ENCODE measurements at regions not wholly inside any gene's neighbourhood (a gene's known extent, or its start where the extent isn't known, plus 50 kb on each side); places are given as distances from the start of the nearest gene placed in this dataset.
"Not testable (repeated sequence)": the region's sequence is repeated elsewhere in the genome, so short reads cannot be mapped to it uniquely, and the experiment has no call there.

DNA sequence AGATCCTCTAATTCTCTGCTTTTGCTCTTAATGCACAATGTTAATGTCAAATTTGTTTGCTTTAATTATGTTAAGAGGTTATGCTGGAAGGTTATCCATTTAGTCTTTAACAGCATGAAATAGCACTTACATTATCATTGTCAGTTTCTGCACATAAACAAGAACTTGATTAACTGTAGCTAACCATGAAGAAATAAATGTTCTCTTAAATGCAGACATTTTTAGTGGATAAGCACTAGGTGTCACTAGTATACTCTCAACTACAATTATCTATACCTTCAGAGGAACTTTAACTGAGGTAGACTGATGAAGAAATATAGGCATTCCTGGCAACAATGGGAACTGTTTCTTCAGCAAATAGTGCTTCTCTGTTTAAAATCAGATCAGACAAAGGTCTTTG, 178.8 kb upstream of the CHST9 start:
- DNase-seq, result no peak

DNA sequence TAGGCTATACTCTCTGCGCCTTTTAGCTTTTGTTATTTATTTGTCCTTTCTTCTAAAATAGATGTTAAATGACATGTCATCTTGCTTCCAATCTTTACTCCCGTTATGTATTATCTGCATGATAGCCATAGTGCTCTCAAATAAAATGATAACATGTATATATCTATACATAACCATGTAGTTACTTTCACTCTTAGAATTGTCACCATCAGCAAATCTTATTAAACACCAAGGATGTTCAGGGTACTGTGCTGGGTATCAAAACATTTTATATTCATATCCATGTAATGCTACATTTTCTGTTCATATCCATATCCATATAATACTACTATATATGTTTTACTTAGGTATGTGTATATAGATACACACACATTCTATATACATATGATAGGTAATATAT, 176.4 kb upstream of the CHST9 start:
- DNase-seq, result no peak

DNA sequence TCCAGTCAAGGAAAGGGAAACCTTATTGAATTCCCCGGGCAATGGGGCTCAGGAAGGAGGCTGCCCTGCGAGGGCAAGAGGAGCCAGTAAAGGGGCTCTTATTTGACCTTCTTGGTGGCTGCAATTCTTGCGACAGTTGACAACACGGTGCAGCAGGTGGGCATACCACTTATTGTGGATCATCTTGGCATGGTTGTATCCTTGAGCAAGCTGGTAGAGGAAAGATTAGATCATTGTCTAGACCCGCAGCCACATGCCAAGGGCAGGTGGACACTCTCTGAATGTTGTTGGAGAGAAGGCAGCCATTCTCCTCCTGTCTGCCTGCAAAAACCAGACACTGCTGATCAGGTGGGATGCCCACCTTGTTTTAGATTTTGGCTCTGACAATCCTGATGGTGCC, 170.2 kb upstream of the CHST9 start:
- DNase-seq, result no peak

DNA sequence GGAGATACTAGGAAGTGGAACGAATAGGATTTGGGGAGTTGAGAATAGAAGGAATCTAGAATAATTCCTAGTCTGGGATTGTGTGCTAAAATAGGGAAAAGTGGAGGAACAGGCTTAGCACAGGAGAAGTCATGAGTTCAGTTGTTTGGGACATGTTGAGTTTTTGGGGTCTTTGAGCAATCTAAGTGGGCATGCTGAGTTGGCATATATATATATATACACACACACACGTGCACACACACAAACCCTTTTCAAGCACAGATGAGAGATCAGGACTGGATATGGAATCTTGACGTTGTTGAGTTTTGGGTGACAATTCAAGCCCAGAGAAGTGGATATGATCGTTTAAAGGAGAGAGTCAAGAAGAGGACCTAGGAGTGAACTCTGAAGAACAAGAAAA, 168.2 kb upstream of the CHST9 start:
- no peak for DNase-seq

DNA sequence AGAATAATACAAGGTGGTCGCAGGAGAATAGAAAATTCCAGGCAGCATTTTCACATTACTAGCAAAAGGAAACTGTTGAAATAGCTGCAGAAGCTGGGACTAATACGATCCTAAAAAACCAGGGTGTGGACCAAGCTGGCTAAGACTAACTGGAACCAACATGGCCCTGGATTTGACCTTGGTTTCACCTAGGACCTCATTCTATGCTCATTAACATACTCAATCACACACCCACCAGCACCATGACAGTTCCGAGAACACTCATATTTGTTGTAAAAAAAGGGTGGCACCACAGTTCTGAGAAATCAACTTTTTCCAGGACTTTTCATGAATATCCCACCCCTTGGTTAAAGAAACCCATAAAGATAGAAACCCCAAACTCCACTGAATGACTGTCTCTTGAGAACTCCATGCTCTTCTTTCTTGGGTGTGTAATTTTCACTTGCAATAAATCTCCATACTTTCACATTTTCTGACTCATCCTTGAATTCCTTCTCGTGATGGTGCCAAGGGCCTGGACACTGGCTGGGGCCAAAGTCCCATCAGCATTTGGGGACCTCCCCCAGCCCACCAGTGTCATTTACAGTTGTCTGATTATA, 164.3 kb upstream of the CHST9 start:
- DNase-seq, result no peak

DNA sequence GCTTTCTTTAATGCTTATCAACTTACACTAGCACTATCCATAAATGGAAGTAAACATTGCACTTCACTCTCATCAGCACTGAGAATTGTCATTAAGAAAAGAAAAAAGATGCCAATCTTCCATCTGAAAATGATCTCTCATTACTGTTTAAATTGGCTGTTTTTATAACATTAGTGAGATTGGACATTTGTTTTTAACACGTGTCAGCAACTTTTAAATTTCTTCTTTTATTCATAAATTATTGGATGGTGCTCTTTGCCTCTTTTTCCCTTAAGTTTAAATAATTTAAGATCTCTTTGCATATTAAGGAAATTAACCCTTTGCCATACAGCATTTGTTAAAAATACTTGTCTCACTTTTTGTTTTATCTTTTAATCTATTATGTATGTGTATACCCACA, 146.5 kb upstream of the CHST9 start:
- DNase-seq, result no peak

DNA sequence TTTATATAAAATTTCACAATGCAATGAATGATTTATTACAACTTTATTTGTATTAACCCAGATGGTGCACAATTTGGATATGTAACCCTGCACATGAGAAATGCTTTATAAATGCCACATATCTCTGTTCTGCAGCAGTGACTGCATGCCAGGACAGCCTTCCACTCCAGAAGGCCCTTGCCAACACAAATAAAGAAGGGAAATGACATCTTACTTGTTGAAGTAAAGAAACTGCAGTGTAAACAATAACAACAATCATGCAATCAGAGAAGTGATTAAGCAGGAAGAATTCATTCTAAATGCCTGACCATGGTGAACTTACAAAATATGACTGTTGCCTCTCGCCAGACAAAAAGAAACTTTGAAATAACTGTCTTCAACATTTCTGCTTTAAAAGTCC, 129.9 kb upstream of the CHST9 start:
- no peak for DNase-seq

DNA sequence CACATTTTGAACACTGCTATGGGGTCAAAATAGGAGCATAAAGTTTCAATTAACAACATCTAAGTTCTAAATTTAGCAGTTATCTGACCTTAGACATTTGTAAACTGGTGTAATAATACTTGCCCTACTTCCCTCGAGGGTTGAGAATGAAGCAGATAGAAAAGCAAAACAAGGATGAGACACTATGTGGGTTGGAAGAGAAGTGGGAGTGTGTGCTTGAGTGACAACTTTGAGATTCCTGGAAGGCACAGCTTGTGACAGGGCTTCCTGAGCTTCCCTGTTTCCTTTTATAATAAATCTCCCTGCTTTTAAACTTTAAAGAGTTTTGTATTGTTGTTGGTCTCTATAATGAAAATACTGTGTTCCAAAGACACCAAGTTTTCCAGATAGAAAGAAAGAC, 128.6 kb upstream of the CHST9 start:
- DNase-seq, result no peak

DNA sequence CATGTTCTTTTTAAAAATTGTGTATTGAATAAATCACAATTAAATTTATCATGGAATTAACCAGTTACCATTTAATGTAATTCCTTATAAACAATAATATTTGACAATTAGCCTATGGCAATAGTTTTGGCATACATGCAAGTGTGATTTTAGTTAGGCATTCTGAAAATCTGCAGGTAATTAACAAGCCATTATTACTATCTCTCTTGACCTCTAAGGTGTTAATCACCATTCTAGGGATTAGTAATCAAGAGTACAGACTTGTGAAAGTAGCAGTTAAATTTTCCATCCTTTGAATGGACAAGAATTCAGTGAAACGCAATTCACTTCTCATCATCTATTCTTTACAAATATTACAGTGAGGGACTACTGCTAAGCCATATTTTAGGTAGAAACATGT, 127.7 kb upstream of the CHST9 start:
- DNase-seq, result no peak

DNA sequence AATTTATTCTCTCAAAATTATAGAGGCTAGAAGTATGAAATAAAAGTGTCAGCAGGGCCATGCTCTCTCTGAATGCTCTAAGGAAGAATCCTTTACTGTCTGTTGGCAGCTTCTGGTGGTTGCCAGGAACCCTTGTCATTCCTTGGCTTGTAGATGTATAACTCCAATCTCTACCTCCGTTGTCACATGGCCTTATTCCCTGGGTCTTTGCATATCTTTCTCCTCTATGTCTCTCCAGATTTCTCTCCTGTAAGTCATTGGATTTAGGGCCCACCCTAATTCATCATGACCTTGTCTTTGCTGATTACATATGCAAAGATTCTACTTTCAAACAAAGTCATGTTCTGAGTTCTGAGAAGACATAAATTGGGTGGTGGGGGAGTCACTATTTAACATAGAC, 127.0 kb upstream of the CHST9 start:
- no peak for DNase-seq

DNA sequence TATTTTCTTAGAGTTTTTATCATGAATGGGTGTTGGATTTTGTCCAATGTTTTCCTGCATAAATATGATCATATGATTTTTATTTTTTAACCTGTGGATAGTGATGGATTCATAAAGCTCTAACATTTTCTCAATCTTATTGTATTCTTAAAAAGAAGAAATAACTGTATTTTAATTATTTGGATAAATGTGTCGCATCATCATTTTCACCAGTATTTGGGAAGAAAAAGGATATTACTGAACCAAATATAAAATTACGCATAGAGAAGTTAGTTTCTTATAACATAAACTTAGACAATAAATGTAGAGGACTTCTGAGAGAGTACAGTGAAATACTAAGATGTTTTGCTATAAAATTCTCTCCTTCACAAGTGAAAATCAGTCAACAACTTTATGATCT, 126.0 kb upstream of the CHST9 start:
- no peak for DNase-seq

DNA sequence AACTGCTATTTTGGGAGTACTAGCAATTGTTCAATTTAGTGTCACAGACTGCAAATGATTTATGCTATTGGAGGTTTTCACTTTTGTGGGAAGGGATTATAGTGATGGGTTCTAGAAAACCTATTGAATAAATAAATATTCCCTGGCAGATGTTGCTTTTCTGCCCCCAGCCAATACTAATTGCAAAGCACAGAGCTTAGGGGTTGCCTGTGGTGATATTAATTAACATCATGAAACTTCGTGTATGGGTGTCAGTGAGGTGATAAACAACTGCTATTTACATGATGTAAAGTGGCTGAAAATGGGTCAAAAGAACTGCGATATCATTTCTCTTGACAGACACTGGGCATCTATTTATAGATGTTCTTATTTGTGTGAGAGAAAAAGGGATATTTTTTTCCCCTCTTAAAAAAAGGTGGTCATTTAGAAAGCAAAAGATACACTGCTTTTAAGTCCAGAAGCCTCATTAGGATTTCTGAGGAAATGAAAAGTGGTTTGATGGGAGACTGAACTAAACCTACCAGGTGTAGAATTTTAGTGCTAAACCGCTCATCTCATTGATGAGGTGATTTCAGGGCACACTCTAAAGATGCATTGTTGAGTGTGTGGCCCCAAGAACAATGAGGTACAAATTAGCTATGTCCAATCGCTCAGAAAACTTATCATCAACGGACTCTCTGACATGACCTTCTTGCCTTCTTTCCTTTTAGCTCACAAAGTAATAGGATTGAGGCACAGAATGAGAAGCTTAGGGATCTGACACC, 116.7 kb upstream of the CHST9 start:
- no peak for DNase-seq

DNA sequence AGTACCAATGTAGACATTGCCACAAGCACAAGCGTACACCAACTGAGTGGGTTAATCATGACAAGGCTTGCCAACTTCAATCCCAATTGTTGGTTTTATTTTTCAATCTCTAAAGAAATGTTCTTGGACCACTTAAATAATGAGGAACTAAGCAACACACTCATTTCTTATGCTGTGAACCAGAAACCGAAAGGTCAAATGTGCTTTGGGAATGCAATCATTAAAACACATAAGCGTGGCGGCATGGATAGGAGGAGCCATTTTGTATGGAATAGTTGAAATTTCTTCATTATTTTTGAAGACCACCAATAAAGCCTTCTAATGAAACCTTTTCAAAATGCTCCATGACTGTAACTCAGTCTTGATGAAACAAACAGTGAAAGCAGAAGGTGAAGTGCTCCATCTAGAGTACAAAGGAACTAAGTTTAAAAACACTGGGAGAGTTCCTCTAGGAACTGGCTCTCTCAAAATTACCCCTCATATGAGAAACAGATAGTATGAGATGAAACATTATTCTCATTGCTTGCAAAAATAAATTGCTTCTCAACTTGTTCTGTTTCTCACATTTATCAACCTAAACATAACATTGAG, 113.2 kb upstream of the CHST9 start:
- no peak for DNase-seq

DNA sequence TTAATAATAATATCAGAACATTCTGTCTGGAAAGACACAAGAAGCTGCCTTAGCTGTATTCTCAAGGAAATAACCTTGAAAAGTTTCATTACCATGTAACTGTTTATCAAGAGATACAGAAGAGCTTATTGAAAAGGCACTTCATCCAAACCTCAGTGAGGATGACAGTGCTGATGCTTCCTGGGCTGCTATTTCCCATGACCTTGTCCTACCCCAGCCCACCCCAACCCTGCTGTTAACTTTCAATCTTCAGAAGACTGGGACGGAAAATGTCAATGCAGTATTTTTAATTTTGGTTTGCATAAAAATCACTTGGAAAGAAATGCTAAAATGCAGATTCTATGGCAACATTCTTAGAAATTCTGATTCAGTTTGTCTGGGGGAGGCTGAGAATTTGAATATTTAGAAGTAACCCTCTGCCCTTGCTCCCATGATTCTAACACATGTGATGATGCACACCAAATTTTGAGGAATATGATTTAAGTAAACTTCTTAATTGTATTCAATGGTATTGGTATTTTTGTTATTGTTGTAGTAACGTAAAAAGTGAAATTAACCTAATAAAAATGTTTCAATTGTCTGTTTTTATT, 101.0 kb upstream of the CHST9 start:
- DNase-seq, result not testable (repeated sequence)

DNA sequence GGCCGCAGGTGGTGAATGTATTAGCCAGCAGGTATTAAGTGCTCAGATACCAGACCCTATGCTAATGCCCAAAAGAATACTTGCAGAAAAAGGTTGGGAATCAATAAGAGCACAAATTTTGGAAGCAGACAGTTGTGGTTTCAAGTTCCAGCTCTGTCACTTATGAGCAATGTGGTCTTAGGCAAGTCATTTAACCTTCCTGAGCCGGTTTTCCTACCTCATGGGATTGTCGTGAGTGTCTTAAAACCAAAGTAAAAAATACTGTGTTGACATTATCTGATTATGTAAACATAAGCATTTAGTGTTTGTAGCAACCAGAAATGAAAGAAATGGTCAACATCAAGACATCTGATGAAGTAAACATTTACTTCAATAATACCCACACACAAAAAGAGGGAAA, 93.0 kb upstream of the CHST9 start:
- DNase-seq, result no peak

DNA sequence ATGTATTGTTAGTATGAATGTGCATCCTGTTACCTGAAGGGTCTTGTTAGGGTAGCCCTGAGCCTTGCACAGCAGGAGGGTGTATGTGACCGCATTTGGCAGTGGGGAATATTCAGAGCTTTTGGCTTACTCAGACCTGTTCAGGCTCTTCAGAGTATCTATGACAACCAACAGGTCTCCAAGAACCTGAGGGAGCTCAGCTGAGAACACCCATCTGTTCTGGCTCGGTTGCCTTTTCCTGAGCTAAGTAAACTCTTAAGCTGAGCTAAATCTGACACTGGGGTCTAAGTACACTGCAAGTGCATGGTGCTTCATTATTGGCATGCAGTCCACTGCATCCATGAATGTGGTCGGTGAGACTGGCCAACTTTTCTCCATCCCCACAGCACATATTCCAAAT, 92.4 kb upstream of the CHST9 start:
- DNase-seq, result no peak

DNA sequence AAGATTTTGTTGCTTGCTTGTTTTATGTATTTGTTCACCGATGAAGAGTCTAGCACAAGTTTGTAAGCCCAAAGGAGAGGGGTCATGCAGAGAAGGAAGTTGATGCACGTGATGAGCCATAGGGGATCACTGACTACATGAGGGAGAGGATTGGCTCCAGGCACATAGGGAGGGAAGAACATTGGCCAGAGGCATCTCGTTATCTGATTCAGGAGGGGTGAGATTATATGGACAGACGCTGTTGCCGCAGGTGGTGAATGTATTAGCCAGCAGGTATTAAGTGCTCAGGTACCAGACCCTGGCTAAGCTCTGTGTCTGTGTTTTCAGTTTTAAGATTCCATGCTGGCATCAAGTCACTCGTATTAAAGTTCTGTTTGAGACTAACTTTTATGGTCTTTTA, 91.8 kb upstream of the CHST9 start:
- DNase-seq, result no peak

DNA sequence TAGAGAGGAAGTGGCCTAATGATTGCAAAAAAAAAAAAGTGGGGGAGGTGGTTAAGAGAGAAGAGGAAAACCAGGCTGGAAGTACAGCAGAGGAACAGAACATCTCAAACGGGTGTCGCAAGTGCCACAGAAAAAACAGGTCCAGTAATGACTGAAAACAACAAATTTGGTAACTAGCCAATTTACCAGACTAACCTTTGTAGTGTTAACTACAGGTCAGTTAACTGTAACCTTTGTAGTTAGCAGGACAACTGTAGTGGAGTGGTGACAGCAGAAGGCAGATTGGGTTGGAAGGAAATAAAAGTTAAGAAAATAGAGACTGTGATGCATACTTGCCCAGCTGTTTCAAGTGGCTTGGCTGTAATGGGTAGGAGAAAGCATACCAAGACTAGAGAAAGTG, 91.4 kb upstream of the CHST9 start:
- no peak for DNase-seq

DNA sequence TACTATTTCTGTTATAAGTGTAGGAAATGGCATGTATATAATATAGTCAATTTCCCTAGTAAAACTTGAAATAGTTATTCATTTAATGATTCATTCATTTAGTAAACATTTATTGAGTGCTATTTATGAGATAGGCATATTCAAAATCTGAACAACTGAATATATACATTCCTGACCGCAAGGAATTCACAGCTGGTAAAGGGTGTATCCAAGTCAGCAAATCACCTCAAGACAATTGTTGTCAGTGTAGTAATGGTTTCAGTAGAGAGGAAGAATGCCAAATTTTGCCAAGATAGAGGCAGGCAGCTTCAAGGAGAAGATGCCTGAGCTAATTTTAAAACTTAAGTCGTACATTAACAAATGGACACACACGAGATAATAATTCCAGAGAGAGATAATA, 89.8 kb upstream of the CHST9 start:
- DNase-seq, result no peak

DNA sequence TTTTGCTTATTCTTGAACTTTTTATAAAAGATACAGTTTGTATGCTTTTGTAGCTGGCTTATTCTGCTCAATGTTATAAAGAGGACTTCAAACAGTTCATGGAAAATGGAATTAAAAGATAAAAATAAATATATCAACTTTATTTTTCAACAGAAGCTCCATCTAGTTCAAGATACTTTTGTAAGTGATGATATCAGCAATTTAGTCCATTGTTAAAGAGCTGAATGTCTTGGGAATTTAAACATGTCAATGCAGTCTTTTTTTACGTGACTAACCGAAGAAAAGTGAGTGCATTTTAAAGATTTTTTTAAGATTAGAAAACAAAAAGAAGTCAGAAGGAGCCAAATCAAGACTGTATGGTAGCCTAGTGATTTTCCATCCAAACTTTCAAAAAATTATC, 85.4 kb upstream of the CHST9 start:
- DNase-seq, result no peak

DNA sequence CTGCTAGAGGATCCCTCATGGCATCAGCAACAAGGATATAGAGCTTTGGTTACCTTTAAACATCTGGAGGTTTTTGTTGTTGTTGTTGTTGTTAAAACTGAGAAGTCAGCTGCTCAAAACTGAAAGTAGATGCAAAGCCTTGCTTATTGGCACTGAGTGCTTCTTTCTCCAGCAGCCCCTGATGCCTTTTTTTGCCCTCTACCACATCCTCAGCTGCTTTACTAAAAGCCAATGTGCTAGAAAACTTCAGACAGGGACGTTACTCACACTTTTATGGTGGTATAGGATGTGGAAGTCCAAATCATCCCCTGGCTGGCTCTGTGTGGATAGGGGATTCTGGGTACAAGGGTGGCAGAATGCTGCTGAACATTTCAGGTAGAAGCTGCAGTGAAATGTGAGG, 78.3 kb upstream of the CHST9 start:
- DNase-seq, result no peak

DNA sequence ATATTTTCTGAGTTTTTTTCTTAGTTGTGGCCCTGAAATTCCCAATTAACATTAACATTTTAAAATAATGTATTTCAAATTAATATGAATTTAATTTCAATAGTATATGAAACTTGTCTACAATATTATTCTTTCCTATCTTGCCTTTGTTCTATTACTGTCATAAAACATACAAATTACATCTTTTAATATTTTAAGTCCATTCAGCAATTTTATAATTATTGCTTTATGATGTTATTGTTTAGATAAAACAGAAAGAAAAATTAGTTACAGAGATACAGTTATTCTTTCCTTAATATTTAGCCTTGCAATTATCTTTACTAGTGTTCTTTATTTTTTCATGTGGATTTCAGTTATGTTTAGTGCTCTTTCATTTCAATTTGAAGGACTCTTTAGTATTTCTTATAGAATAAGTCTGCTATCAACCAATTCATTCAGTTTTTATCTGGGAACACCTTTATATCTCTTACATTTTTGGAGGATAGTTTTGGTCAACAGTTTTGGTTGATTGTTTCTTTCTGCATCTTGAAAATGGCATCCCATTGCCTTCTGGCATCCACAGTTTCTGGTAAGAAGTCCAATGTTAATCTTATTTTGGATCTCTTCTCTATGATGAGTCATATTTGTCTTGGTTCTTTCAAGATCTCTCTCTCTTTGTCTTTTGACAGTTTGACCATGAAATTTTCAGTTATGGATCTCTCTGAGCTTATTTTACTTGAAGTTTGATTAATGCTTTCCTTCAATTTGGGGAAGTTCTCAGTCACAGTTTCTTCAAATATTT, 76.9 kb upstream of the CHST9 start:
- no peak for DNase-seq

DNA sequence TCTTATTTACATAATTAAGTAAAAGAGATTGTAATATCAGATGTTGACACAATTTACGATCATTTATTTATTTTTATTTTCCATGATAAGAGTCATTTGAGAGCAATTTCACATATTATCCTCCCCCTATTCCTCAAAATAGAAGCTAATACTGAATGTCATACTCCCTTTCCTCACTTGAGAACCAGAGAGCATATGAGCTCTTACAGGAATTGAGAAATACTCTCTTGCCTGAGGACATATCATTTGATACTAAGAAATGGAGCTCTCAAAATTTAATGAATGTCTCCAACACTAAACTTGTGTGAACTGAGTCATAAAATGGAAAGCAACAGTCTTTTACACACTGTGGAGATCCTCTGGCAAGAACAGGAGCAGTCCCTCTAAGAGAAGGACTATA, 68.5 kb upstream of the CHST9 start:
- DNase-seq, result no peak

DNA sequence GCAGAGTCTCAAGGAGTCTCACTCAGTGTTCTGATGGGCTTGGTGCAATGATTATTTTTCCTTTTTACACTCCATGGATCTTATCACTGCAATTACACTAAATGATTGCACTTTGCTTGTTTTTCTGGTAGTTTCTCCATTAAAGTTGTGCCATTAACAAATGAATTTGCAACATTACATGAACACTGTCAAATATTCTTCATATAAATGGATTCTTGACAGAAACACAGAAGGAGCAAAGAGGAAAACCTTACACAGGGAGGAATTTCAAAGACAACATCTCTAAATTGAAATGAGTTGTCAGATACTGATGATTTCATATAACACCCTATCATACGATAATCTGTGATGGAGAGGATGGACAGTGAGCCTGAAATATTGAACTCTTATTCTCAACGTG, 65.4 kb upstream of the CHST9 start:
- DNase-seq, result no peak

Measured in NCI-H524 treated with DMSO at 0.1 percent for 48 hours (cell line).